GM12892 (cell line): ENCODE measurements at regions not wholly inside any gene's neighbourhood (a gene's known extent, or its start where the extent isn't known, plus 50 kb on each side); places are given as distances from the start of the nearest gene placed in this dataset.

Source experiments
- POLR2A ChIP-seq: IDR thresholded peaks from 2 replicates; pipeline ENCODE4 v1.6.1; 2011; ENCODE audit warnings: low read depth, low read length, control low read depth
- POLR2AphosphoS5 ChIP-seq: IDR thresholded peaks from 2 replicates; pipeline ENCODE4 v1.6.1; 2011; ENCODE audit warnings: low read depth, low read length, control low read depth
- TAF1 ChIP-seq: IDR thresholded peaks from 2 replicates; pipeline ENCODE4 v1.6.1; 2011; ENCODE audit warnings: low read depth, mild to moderate bottlenecking, control low read depth, low read length, borderline replicate concordance

DNA sequence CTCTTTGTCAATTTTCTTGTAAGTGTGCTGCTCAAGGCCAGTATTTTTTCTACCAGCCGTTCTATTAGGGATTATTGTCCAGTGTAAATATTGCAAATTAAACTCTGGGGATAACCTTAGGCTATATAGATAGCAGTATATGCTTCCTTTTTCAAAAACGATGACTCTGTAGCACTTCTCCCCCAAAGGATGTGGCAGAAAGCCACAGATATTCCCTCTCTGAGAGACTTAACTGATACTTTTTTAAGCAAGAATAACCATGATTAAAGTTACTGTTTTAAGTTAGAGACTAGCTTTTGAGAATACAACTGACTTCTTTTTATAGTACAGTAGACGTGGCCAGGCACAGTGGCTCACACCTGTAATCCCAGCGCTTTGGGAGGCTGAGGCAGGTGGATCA is 130.0 kb downstream of the FHIP1A start:
- TF ChIP-seq POLR2A (no peak), TAF1 (no peak), POLR2AphosphoS5 (no peak)
